NCI-H2029 treated with DMSO at 0.1 percent for 48 hours (cell line): ENCODE measurements at regions not wholly inside any gene's neighbourhood (a gene's known extent, or its start where the extent isn't known, plus 50 kb on each side); places are given as distances from the start of the nearest gene placed in this dataset.
"Not testable (repeated sequence)": the region's sequence is repeated elsewhere in the genome, so short reads cannot be mapped to it uniquely, and the experiment has no call there.

Experiments
- DNase-seq: peaks from one replicate; lab custom pipeline; 2025; lab: John Stamatoyannopoulos, UW

GRCh38 chr12:97800561-97800960 lies 338.0 kb downstream of the RMST start:
- no peak for DNase-seq

GRCh38 chr12:97801471-97802059 lies 339.0 kb downstream of the RMST start:
- no peak for DNase-seq

GRCh38 chr12:97805146-97805545 lies 342.5 kb downstream of the RMST start:
- no peak for DNase-seq

GRCh38 chr12:97813301-97813700 lies 350.7 kb downstream of the RMST start:
- no peak for DNase-seq

GRCh38 chr12:97821806-97822205 lies 359.2 kb downstream of the RMST start:
- no peak for DNase-seq

GRCh38 chr12:97835541-97835940 lies 372.9 kb downstream of the RMST start:
- no peak for DNase-seq

- DNase-seq: no peak
Observed at GRCh38 chr12:97837401-97837800, 374.8 kb downstream of the RMST start.

GRCh38 chr12:97848051-97848450 lies 385.4 kb downstream of the RMST start:
- no peak for DNase-seq

- DNase-seq: no peak
Observed at GRCh38 chr12:97854477-97854876, 391.9 kb downstream of the RMST start.

GRCh38 chr12:97862072-97862471 lies 399.5 kb downstream of the RMST start:
- no peak for DNase-seq

GRCh38 chr12:97875064-97875463 lies 412.5 kb downstream of the RMST start:
- no peak for DNase-seq

GRCh38 chr12:97876780-97877179 lies 414.2 kb downstream of the RMST start:
- DNase-seq: no peak

- no peak for DNase-seq
Observed at GRCh38 chr12:97877404-97877803, 414.8 kb downstream of the RMST start.

GRCh38 chr12:97886511-97887176 lies 424.0 kb downstream of the RMST start:
- no peak for DNase-seq

- DNase-seq: not testable (repeated sequence)
Observed at GRCh38 chr12:97897881-97898280, 435.3 kb downstream of the RMST start.

GRCh38 chr12:97899529-97899928 lies 436.9 kb downstream of the RMST start:
- no peak for DNase-seq

GRCh38 chr12:97899956-97900355 lies 437.4 kb downstream of the RMST start:
- no peak for DNase-seq

GRCh38 chr12:97903356-97903755 lies 440.8 kb downstream of the RMST start:
- no peak for DNase-seq

GRCh38 chr12:97907504-97907903 lies 444.9 kb downstream of the RMST start:
- no peak for DNase-seq

- no peak for DNase-seq
Observed at GRCh38 chr12:97910559-97910958, 448.0 kb downstream of the RMST start.

- no peak for DNase-seq
Observed at GRCh38 chr12:97912943-97913342, 450.3 kb downstream of the RMST start.

- DNase-seq: no peak
Observed at GRCh38 chr12:97921979-97922722, 459.5 kb downstream of the RMST start.

- no peak for DNase-seq
Observed at GRCh38 chr12:97923546-97923945, 460.9 kb downstream of the RMST start.
